ENCODE measurements at regions not wholly inside any gene's neighbourhood (a gene's known extent, or its start where the extent isn't known, plus 50 kb on each side); places are given as distances from the start of the nearest gene placed in this dataset.

- H3K9me2 ChIP-seq (ENCODE audit: insufficient read depth) = no peaks in the 10 kb centered on the region
- DNase-seq = no peak
- 50 to 56% methylated on average over 15 to 18 of the region's 20 CpGs for WGBS, 2 experiments (ENCODE audit: low coverage in 1 of 2, low lambda C conversion rate in 2 of 2, missing lambda C conversion rate in 2 of 2)
- in situ Hi-C loops (cut with MboI) = no loop called here
- no peaks in the 10 kb centered on the region for H3K36me3 ChIP-seq (ENCODE audit: low read depth)
- H3K4me2 ChIP-seq (ENCODE audit: unreplicated experiment) = no peak overlapping the region
- H3K4me1 ChIP-seq (ENCODE audit: insufficient read depth) = no peaks in the 10 kb centered on the region
- H3K27ac ChIP-seq = no peak overlapping the region
- H2AFZ ChIP-seq = no peak overlapping the region
- no peaks in the 10 kb centered on the region for H3F3A ChIP-seq (ENCODE audit: insufficient read depth)
- no peaks in the 10 kb centered on the region for H4K20me1 ChIP-seq (ENCODE audit: insufficient read depth)
- no peaks in the 10 kb centered on the region for H3K9me3 ChIP-seq (ENCODE audit: low read depth)
- H3K79me2 ChIP-seq (ENCODE audit: insufficient read depth) = no peaks in the 10 kb centered on the region
- TF ChIP-seq EZH2 (IDR thresholded peaks at IDR 0.05; ENCODE audit: insufficient read depth, poor library complexity, severe bottlenecking) (no peak), EZH2phosphoT487 (IDR thresholded peaks at IDR 0.05; ENCODE audit: insufficient read depth, low read depth) (no peak)
- H3K4me3 ChIP-seq = no peak overlapping the region
- H3K27me3 ChIP-seq (replicated peaks; ENCODE audit: insufficient read depth) = no peaks in the 10 kb centered on the region
- H3K9ac ChIP-seq = no peak overlapping the region
Observed at GRCh38 chr14:105888784-105889665, 362.6 kb downstream of the TMEM121 start.

GRCh38 chr14:105889666-105890473, 363.5 kb downstream of the TMEM121 start:
- 42 to 53% methylated on average over 8 to 9 of the region's 10 CpGs for WGBS, 2 experiments (ENCODE audit: low coverage in 1 of 2, low lambda C conversion rate in 2 of 2, missing lambda C conversion rate in 2 of 2)
- in situ Hi-C loops (cut with MboI) = no loop called here

GRCh38 chr14:105890474-105891220, 364.3 kb downstream of the TMEM121 start:
- Histone ChIP-seq H3K79me2 (ENCODE audit: insufficient read depth) (no peaks in the 10 kb centered on the region), H3K27ac (no peak overlapping the region), H3K4me3 (no peak overlapping the region), H3K9ac (no peak overlapping the region), H3F3A (ENCODE audit: insufficient read depth) (no peaks in the 10 kb centered on the region), H3K9me3 (ENCODE audit: low read depth) (no peaks in the 10 kb centered on the region), H3K4me2 (ENCODE audit: unreplicated experiment) (no peak overlapping the region), H3K36me3 (ENCODE audit: low read depth) (no peaks in the 10 kb centered on the region), H3K27me3 (replicated peaks; ENCODE audit: insufficient read depth) (no peaks in the 10 kb centered on the region), H3K4me1 (ENCODE audit: insufficient read depth) (no peaks in the 10 kb centered on the region), H2AFZ (no peak overlapping the region), H4K20me1 (ENCODE audit: insufficient read depth) (no peaks in the 10 kb centered on the region), H3K9me2 (ENCODE audit: insufficient read depth) (no peaks in the 10 kb centered on the region)
- in situ Hi-C loops (cut with MboI) = no loop called here
- DNase-seq = no peak
- no peak for TF ChIP-seq EZH2 (IDR thresholded peaks at IDR 0.05; ENCODE audit: insufficient read depth, poor library complexity, severe bottlenecking)
- TF ChIP-seq EZH2phosphoT487 (IDR thresholded peaks at IDR 0.05; ENCODE audit: insufficient read depth, low read depth) = no peak
- WGBS, 2 experiments (ENCODE audit: low coverage in 1 of 2, low lambda C conversion rate in 2 of 2, missing lambda C conversion rate in 2 of 2) = 58 to 62% methylated on average over 17 to 18 of the region's 18 CpGs

More at GRCh38 chr14:105889666-105890473, 363.5 kb downstream of the TMEM121 start:
- no peaks in the 10 kb centered on the region for H3K79me2 ChIP-seq (ENCODE audit: insufficient read depth)
- H3K36me3 ChIP-seq (ENCODE audit: low read depth) = no peaks in the 10 kb centered on the region
- no peak for DNase-seq
- H3K27me3 ChIP-seq (replicated peaks; ENCODE audit: insufficient read depth) = no peaks in the 10 kb centered on the region
- H4K20me1 ChIP-seq (ENCODE audit: insufficient read depth) = no peaks in the 10 kb centered on the region
- H3K9me2 ChIP-seq (ENCODE audit: insufficient read depth) = no peaks in the 10 kb centered on the region
- no peak overlapping the region for H2AFZ ChIP-seq
- no peak overlapping the region for H3K27ac ChIP-seq
- no peaks in the 10 kb centered on the region for H3F3A ChIP-seq (ENCODE audit: insufficient read depth)
- no peak for TF ChIP-seq EZH2phosphoT487 (IDR thresholded peaks at IDR 0.05; ENCODE audit: insufficient read depth, low read depth)
- TF ChIP-seq EZH2 (IDR thresholded peaks at IDR 0.05; ENCODE audit: insufficient read depth, poor library complexity, severe bottlenecking) = no peak
- no peak overlapping the region for H3K4me3 ChIP-seq
- H3K9ac ChIP-seq = no peak overlapping the region
- H3K9me3 ChIP-seq (ENCODE audit: low read depth) = no peaks in the 10 kb centered on the region
- no peaks in the 10 kb centered on the region for H3K4me1 ChIP-seq (ENCODE audit: insufficient read depth)
- no peak overlapping the region for H3K4me2 ChIP-seq (ENCODE audit: unreplicated experiment)

- WGBS, 2 experiments (ENCODE audit: low coverage in 1 of 2, low lambda C conversion rate in 2 of 2, missing lambda C conversion rate in 2 of 2) = 47 to 50% methylated on average over 14 to 15 of the region's 15 CpGs
Observed at GRCh38 chr14:105891221-105891602, 364.8 kb downstream of the TMEM121 start.

More at GRCh38 chr14:105891221-105891602, 364.8 kb downstream of the TMEM121 start:
- H3K27ac ChIP-seq = no peak overlapping the region
- no peaks in the 10 kb centered on the region for H4K20me1 ChIP-seq (ENCODE audit: insufficient read depth)
- H3K79me2 ChIP-seq (ENCODE audit: insufficient read depth) = no peaks in the 10 kb centered on the region
- no peaks in the 10 kb centered on the region for H3F3A ChIP-seq (ENCODE audit: insufficient read depth)
- no peak overlapping the region for H3K4me3 ChIP-seq
- no peak for DNase-seq
- H3K4me2 ChIP-seq (ENCODE audit: unreplicated experiment) = no peak overlapping the region
- H3K9ac ChIP-seq = no peak overlapping the region
- H3K9me3 ChIP-seq (ENCODE audit: low read depth) = no peaks in the 10 kb centered on the region
- H3K9me2 ChIP-seq (ENCODE audit: insufficient read depth) = no peaks in the 10 kb centered on the region
- H3K27me3 ChIP-seq (replicated peaks; ENCODE audit: insufficient read depth) = no peaks in the 10 kb centered on the region
- in situ Hi-C loops (cut with MboI) = no loop called here
- no peaks in the 10 kb centered on the region for H3K36me3 ChIP-seq (ENCODE audit: low read depth)
- TF ChIP-seq EZH2 (IDR thresholded peaks at IDR 0.05; ENCODE audit: insufficient read depth, poor library complexity, severe bottlenecking) (no peak), EZH2phosphoT487 (IDR thresholded peaks at IDR 0.05; ENCODE audit: insufficient read depth, low read depth) (no peak)
- H2AFZ ChIP-seq = no peak overlapping the region
- H3K4me1 ChIP-seq (ENCODE audit: insufficient read depth) = no peaks in the 10 kb centered on the region
